ENCODE measurements at regions not wholly inside any gene's neighbourhood (a gene's known extent, or its start where the extent isn't known, plus 50 kb on each side); places are given as distances from the start of the nearest gene placed in this dataset.

DNA sequence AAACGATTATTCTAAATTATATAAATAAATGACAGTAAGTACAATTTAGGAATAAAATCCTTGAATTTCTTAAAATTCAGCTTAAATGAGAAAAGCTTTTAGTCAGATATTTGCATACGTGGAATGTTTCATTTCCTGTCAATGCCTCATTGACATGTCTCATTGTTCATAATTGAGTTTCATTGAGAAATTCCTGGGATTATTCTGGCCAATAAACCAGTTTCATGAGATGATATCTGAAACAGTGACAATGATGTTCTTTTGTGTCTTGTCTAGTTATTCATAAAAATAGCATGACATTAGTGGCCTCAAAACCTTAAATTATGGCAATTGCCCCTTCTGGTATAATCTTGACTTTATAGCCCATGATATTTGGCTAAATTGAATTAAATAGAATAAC lies 95.8 kb downstream of the DKK1 start:
- Mint-ChIP-seq H3K4me1 (no peaks in the 10 kb centered on the region), H3K4me3 (no peak overlapping the region), H3K27ac (ENCODE audit: low read depth) (no peak overlapping the region), H3K36me3 (ENCODE audit: insufficient read depth) (no peaks in the 10 kb centered on the region), H3K27me3 (no peaks in the 10 kb centered on the region), H3K9me3 (peaks cover 5% of the 10 kb centered on the region)
- no peak for ATAC-seq (replicated peaks; ENCODE audit: extremely low read depth, poor library complexity, severe bottlenecking)
- DNase-seq (ENCODE audit: low spot score in 2 of 2) = no peak

- DNase-seq (ENCODE audit: low spot score in 2 of 2) (no peak), ATAC-seq (replicated peaks; ENCODE audit: extremely low read depth, poor library complexity, severe bottlenecking) (no peak)
- peaks cover 7% of the 10 kb centered on the region for H3K9me3 Mint-ChIP-seq
- no peak overlapping the region for H3K27ac Mint-ChIP-seq (ENCODE audit: low read depth)
- no peaks in the 10 kb centered on the region for H3K4me1 Mint-ChIP-seq
- no peak overlapping the region for H3K4me3 Mint-ChIP-seq
- H3K36me3 Mint-ChIP-seq (ENCODE audit: insufficient read depth) = no peaks in the 10 kb centered on the region
- H3K27me3 Mint-ChIP-seq = no peaks in the 10 kb centered on the region
Observed at GRCh38 chr10:52410916-52411315, 96.8 kb downstream of the DKK1 start.

- Mint-ChIP-seq H3K36me3 (ENCODE audit: insufficient read depth) (no peaks in the 10 kb centered on the region), H3K4me3 (no peak overlapping the region), H3K27me3 (no peaks in the 10 kb centered on the region), H3K4me1 (no peaks in the 10 kb centered on the region), H3K27ac (ENCODE audit: low read depth) (no peak overlapping the region), H3K9me3 (peaks cover 10% of the 10 kb centered on the region)
- ATAC-seq (replicated peaks; ENCODE audit: extremely low read depth, poor library complexity, severe bottlenecking) (no peak), DNase-seq (ENCODE audit: low spot score in 2 of 2) (no peak)
Observed at GRCh38 chr10:52419281-52419680, 105.2 kb downstream of the DKK1 start.

DNA sequence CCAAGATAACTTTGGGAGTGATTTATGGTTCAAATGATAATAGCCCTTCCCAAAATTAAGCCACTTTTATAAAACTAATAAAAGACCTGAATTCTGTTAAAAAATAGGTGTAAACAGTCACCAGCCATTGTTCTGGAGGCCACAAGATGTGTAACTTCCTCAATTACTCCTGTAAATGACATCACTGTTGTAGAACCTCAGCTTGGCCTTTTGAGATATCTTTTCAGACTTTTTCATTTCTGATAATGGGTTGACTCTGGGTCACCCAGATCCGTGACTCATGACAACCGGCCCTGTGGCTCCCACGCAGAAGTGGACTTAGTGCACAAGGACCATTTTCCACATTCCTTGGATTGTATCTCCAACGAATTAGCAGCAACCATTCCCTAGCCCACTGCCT lies 106.6 kb downstream of the DKK1 start:
- Mint-ChIP-seq H3K27ac (ENCODE audit: low read depth) (no peak overlapping the region), H3K27me3 (no peaks in the 10 kb centered on the region), H3K4me3 (no peak overlapping the region), H3K36me3 (ENCODE audit: insufficient read depth) (no peaks in the 10 kb centered on the region), H3K4me1 (no peaks in the 10 kb centered on the region), H3K9me3 (peaks cover 14% of the 10 kb centered on the region)
- DNase-seq (ENCODE audit: low spot score in 2 of 2) = no peak
- ATAC-seq (replicated peaks; ENCODE audit: extremely low read depth, poor library complexity, severe bottlenecking) = no peak

DNA sequence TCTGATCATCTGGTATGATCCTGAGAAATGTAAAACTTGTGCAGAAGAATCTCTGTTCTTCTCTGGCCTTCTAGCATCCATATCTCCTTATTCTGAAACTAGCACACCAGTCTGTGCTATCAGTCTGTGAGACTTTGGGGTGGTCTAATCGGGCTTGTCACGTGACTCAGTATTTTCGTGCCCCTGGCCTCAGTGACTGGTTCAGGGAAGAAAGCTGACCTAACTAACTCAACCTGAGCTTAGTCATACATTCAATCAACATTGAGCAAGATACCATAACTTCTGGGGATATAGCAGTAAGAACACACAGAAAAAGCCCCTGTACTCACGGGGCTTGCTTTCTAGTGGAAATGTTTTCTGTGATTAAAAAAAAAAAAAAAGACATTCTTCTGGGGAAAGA lies 109.3 kb downstream of the DKK1 start:
- DNase-seq (ENCODE audit: low spot score in 2 of 2) (no peak), ATAC-seq (replicated peaks; ENCODE audit: extremely low read depth, poor library complexity, severe bottlenecking) (no peak)
- Mint-ChIP-seq H3K4me3 (no peak overlapping the region), H3K9me3 (peaks cover 19% of the 10 kb centered on the region), H3K4me1 (no peaks in the 10 kb centered on the region), H3K27me3 (no peaks in the 10 kb centered on the region), H3K27ac (ENCODE audit: low read depth) (no peak overlapping the region), H3K36me3 (ENCODE audit: insufficient read depth) (no peaks in the 10 kb centered on the region)

GRCh38 chr10:52424341-52424740 lies 110.3 kb downstream of the DKK1 start:
- ATAC-seq (replicated peaks; ENCODE audit: extremely low read depth, poor library complexity, severe bottlenecking) (no peak), DNase-seq (ENCODE audit: low spot score in 2 of 2) (no peak)
- Mint-ChIP-seq H3K27me3 (no peaks in the 10 kb centered on the region), H3K27ac (ENCODE audit: low read depth) (no peak overlapping the region), H3K4me3 (no peak overlapping the region), H3K9me3 (peaks cover 25% of the 10 kb centered on the region), H3K36me3 (ENCODE audit: insufficient read depth) (no peaks in the 10 kb centered on the region), H3K4me1 (no peaks in the 10 kb centered on the region)

GRCh38 chr10:52434734-52435133 lies 120.7 kb downstream of the DKK1 start:
- Mint-ChIP-seq H3K4me3 (no peak overlapping the region), H3K4me1 (no peaks in the 10 kb centered on the region), H3K36me3 (ENCODE audit: insufficient read depth) (no peaks in the 10 kb centered on the region), H3K27me3 (no peaks in the 10 kb centered on the region), H3K27ac (ENCODE audit: low read depth) (no peak overlapping the region), H3K9me3 (peaks cover 17% of the 10 kb centered on the region)
- no peak for DNase-seq (ENCODE audit: low spot score in 2 of 2)
- ATAC-seq (replicated peaks; ENCODE audit: extremely low read depth, poor library complexity, severe bottlenecking) = no peak

DNA sequence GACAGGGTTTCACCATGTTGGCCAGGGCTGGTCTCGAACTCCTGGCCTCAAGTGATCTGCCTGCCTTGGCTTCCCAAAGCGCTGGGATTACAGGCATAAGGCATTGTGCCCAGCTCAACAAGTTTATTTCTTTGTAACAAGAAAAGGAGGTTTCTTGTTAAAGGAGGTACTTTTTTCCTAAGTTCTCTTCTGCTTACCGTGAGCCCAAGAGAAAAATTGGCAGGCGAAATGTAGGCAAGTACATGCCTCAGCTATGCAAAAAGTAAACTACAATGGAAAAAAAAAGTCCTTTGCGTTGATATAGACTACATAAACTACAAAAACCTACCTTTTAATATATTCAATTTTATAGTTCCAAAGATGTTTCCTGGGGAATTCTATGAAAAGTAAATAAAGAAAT lies 122.6 kb downstream of the DKK1 start:
- no peak for DNase-seq (ENCODE audit: low spot score in 2 of 2)
- Mint-ChIP-seq H3K27ac (ENCODE audit: low read depth) (no peak overlapping the region), H3K4me1 (no peaks in the 10 kb centered on the region), H3K36me3 (ENCODE audit: insufficient read depth) (no peaks in the 10 kb centered on the region), H3K9me3 (peaks cover 17% of the 10 kb centered on the region), H3K4me3 (no peak overlapping the region), H3K27me3 (no peaks in the 10 kb centered on the region)
- ATAC-seq (replicated peaks; ENCODE audit: extremely low read depth, poor library complexity, severe bottlenecking) = no peak

DNA sequence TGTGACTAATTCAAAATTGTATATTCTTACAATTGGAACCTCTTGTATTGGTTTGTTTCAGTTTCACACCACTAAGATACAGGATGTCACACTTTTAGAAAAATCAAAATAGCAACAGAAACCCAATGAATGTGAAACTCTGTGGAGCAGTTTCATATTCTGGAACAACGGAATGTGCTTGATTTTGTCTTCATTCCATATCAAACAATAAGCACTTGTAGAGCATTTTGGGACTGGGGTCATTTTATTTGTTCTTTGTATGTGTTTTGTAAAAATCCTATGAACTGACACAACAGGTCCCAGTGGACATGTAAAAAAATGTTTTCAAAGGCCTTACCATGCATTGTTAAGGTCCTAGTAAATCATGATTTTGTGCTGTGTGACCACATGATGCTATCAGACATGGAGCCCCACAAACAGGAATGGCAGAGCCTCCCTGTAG lies 123.1 kb downstream of the DKK1 start:
- DNase-seq (ENCODE audit: low spot score in 2 of 2) (no peak), ATAC-seq (replicated peaks; ENCODE audit: extremely low read depth, poor library complexity, severe bottlenecking) (no peak)
- no peak overlapping the region for H3K4me3 Mint-ChIP-seq
- no peaks in the 10 kb centered on the region for H3K36me3 Mint-ChIP-seq (ENCODE audit: insufficient read depth)
- H3K9me3 Mint-ChIP-seq = peaks cover 12% of the 10 kb centered on the region
- no peak overlapping the region for H3K27ac Mint-ChIP-seq (ENCODE audit: low read depth)
- H3K27me3 Mint-ChIP-seq = no peaks in the 10 kb centered on the region
- no peaks in the 10 kb centered on the region for H3K4me1 Mint-ChIP-seq

DNA sequence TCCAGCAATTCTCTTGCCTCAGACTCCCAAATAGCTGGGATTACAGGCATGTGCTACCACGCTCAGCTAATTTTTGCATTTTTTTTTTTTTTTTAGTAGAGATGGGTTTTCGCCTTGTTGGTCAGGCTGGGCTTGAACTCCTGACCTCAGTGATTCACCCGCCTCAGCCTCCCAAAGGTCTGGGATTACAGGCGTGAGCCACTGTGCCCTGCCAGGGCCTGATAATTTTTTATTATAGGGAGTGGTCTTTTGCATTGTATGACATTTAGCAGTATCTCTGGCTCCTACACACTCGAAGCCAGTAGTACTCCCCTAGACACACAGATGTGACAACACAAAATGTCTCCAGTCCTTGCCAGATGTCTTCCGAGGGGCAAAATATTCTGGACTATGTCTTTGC lies 124.0 kb downstream of the DKK1 start:
- peaks cover 6% of the 10 kb centered on the region for H3K9me3 Mint-ChIP-seq
- no peak overlapping the region for H3K4me3 Mint-ChIP-seq
- ATAC-seq (replicated peaks; ENCODE audit: extremely low read depth, poor library complexity, severe bottlenecking) (no peak), DNase-seq (ENCODE audit: low spot score in 2 of 2) (no peak)
- no peaks in the 10 kb centered on the region for H3K27me3 Mint-ChIP-seq
- no peaks in the 10 kb centered on the region for H3K4me1 Mint-ChIP-seq
- no peaks in the 10 kb centered on the region for H3K36me3 Mint-ChIP-seq (ENCODE audit: insufficient read depth)
- no peak overlapping the region for H3K27ac Mint-ChIP-seq (ENCODE audit: low read depth)

- Mint-ChIP-seq H3K27ac (ENCODE audit: low read depth) (no peak overlapping the region), H3K4me1 (no peaks in the 10 kb centered on the region), H3K9me3 (peaks cover 6% of the 10 kb centered on the region), H3K27me3 (no peaks in the 10 kb centered on the region), H3K4me3 (no peak overlapping the region), H3K36me3 (ENCODE audit: insufficient read depth) (no peaks in the 10 kb centered on the region)
- DNase-seq (ENCODE audit: low spot score in 2 of 2) = no peak
- ATAC-seq (replicated peaks; ENCODE audit: extremely low read depth, poor library complexity, severe bottlenecking) = no peak
Observed at GRCh38 chr10:52440612-52441285, 126.7 kb downstream of the DKK1 start.

GRCh38 chr10:52442576-52442975 lies 128.5 kb downstream of the DKK1 start:
- Mint-ChIP-seq H3K9me3 (peaks cover 9% of the 10 kb centered on the region), H3K4me3 (no peak overlapping the region)

GRCh38 chr10:52443419-52444388 lies 129.6 kb downstream of the DKK1 start:
- H3K36me3 Mint-ChIP-seq (ENCODE audit: insufficient read depth) = no peaks in the 10 kb centered on the region
- H3K9me3 Mint-ChIP-seq = peaks cover 9% of the 10 kb centered on the region
- DNase-seq (ENCODE audit: low spot score in 2 of 2) = no peak
- H3K4me1 Mint-ChIP-seq = no peaks in the 10 kb centered on the region
- no peak for ATAC-seq (replicated peaks; ENCODE audit: extremely low read depth, poor library complexity, severe bottlenecking)
- no peaks in the 10 kb centered on the region for H3K27me3 Mint-ChIP-seq
- no peak overlapping the region for H3K27ac Mint-ChIP-seq (ENCODE audit: low read depth)
- H3K4me3 Mint-ChIP-seq = no peak overlapping the region

More at GRCh38 chr10:52442576-52442975, 128.5 kb downstream of the DKK1 start:
- no peak for DNase-seq (ENCODE audit: low spot score in 2 of 2)
- H3K4me1 Mint-ChIP-seq = no peaks in the 10 kb centered on the region
- H3K36me3 Mint-ChIP-seq (ENCODE audit: insufficient read depth) = no peaks in the 10 kb centered on the region
- ATAC-seq (replicated peaks; ENCODE audit: extremely low read depth, poor library complexity, severe bottlenecking) = no peak
- H3K27ac Mint-ChIP-seq (ENCODE audit: low read depth) = no peak overlapping the region
- H3K27me3 Mint-ChIP-seq = no peaks in the 10 kb centered on the region

Measured in central memory CD8-positive, alpha-beta T cell (primary cell).